ENCODE measurements at regions not wholly inside any gene's neighbourhood (a gene's known extent, or its start where the extent isn't known, plus 50 kb on each side); places are given as distances from the start of the nearest gene placed in this dataset.

- TF ChIP-seq, protein P1, sequence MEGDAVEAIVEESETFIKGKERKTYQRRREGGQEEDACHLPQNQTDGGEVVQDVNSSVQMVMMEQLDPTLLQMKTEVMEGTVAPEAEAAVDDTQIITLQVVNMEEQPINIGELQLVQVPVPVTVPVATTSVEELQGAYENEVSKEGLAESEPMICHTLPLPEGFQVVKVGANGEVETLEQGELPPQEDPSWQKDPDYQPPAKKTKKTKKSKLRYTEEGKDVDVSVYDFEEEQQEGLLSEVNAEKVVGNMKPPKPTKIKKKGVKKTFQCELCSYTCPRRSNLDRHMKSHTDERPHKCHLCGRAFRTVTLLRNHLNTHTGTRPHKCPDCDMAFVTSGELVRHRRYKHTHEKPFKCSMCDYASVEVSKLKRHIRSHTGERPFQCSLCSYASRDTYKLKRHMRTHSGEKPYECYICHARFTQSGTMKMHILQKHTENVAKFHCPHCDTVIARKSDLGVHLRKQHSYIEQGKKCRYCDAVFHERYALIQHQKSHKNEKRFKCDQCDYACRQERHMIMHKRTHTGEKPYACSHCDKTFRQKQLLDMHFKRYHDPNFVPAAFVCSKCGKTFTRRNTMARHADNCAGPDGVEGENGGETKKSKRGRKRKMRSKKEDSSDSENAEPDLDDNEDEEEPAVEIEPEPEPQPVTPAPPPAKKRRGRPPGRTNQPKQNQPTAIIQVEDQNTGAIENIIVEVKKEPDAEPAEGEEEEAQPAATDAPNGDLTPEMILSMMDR (IDR thresholded peaks at IDR 0.05), result no peak
- TF ChIP-seq POLR2AphosphoS5 (IDR thresholded peaks at IDR 0.05; ENCODE audit: low read depth, low read length), result no peak
These were observed 137.6 kb downstream of the CMPK2 start for GRCh38 chr2:6728156-6728555.
